CD8-positive, alpha-beta memory T cell (primary cell): ENCODE measurements at regions not wholly inside any gene's neighbourhood (a gene's known extent, or its start where the extent isn't known, plus 50 kb on each side); places are given as distances from the start of the nearest gene placed in this dataset.
A peak's percentile ranks its signal among the peaks of the same experiment; 100 is the strongest.

Experiments used
- CTCF ChIA-PET: fragments of 350-600 bp; sonication (Branson Sonifier 250); formaldehyde crosslinking; loops from one replicate; lab custom pipeline; 2021; ENCODE audit warnings: antibody characterized with exemption; lab: Charles Lee
- POLR2A ChIA-PET: fragments of 350-600 bp; sonication (Branson Sonifier 250); formaldehyde crosslinking; loops from one replicate; lab custom pipeline; 2021; ENCODE audit warnings: antibody characterized with exemption; lab: Charles Lee
- DNase-seq, 5 donors: peaks; one replicate each; pipeline versions ENCODE4 v3.0.0 to v3.0.0-alpha.2; 2020 to 2022; ENCODE audit warnings: mixed read lengths in 1 of 5
- H3K27ac ChIP-seq: one replicate; pipeline ENCODE4 v1.7.0; 2013; ENCODE audit warnings: low read depth, mild to moderate bottlenecking, low read length, moderate library complexity
- H3K27me3 ChIP-seq: 2 replicates; pipeline ENCODE4 v1.7.0; 2013; ENCODE audit warnings: low read length, mild to moderate bottlenecking; ENCODE audit not compliant: insufficient read depth, poor library complexity, severe bottlenecking
- H3K36me3 ChIP-seq: 2 replicates; pipeline ENCODE4 v1.7.0; 2013; ENCODE audit warnings: mild to moderate bottlenecking, low read length, moderate library complexity; ENCODE audit not compliant: insufficient read depth
- H3K4me1 ChIP-seq: 2 replicates; pipeline ENCODE4 v1.7.0; 2013; ENCODE audit warnings: mild to moderate bottlenecking, low read length, moderate library complexity; ENCODE audit not compliant: insufficient read depth
- H3K4me3 ChIP-seq: 2 replicates; pipeline ENCODE4 v1.7.0; 2013; ENCODE audit warnings: mild to moderate bottlenecking, low read length
- H3K9me3 ChIP-seq: 2 replicates; pipeline ENCODE4 v1.7.0; 2013; ENCODE audit warnings: mild to moderate bottlenecking, low read length
- H3K27ac Mint-ChIP-seq, 8 donors: one replicate each; pipeline ENCODE4 v1.8.0; 2020 to 2021; ENCODE audit warnings: mixed read lengths in 8 of 8, mild to moderate bottlenecking in 6 of 8, inconsistent platforms in 3 of 8, moderate library complexity in 3 of 8
- H3K27me3 Mint-ChIP-seq, 2 donors: one replicate each; pipeline ENCODE4 v1.8.0; 2020 to 2021; ENCODE audit warnings: mixed read lengths in 2 of 2, mild to moderate bottlenecking in 1 of 2, moderate library complexity in 1 of 2
- H3K36me3 Mint-ChIP-seq, 3 donors: one replicate each; pipeline ENCODE4 v1.8.0; 2020 to 2021; ENCODE audit warnings: mixed read lengths in 3 of 3, inconsistent platforms in 1 of 3, mild to moderate bottlenecking in 1 of 3
- H3K4me1 Mint-ChIP-seq, 3 donors: one replicate each; pipeline ENCODE4 v1.8.0; 2020 to 2021; ENCODE audit warnings: mixed read lengths in 3 of 3, inconsistent platforms in 1 of 3, mild to moderate bottlenecking in 1 of 3
- H3K4me3 Mint-ChIP-seq, 7 donors: one replicate each; pipeline ENCODE4 v1.8.0; 2020 to 2021; ENCODE audit warnings: mixed read lengths in 7 of 7, mild to moderate bottlenecking in 6 of 7, moderate library complexity in 4 of 7, inconsistent platforms in 2 of 7
- H3K9me3 Mint-ChIP-seq, 5 donors: one replicate each; pipeline ENCODE4 v1.8.0; 2020 to 2022; ENCODE audit warnings: mixed read lengths in 5 of 5, mild to moderate bottlenecking in 3 of 5, moderate library complexity in 2 of 5, inconsistent platforms in 1 of 5

DNA sequence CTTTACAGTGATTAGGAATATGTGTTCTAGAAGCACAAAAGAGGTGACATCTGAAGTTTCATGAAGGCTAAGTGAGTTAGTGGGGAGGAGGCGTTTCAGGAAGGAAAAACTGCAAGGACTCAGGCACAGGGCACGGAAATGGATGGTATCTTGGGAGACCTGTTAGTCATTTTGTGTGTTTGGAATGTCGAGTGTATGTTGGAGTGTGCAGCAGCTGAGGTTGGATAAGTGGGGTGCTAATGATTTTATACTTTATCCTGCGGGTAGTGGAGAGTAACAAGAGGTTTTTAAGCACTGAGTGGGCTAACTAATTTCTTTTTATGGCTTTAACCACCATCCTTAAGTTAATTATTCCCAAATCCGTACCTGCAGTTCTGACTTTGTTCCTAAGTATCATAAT is 571.5 kb upstream of the FBXO33 start:
- ChIA-PET CTCF (no interaction called here), POLR2A (no interaction called here)
- DNase-seq: no peak
- Histone ChIP-seq H3K27me3 (no peaks in the 10 kb centered on the region), H3K36me3 (no peaks in the 10 kb centered on the region), H3K9me3 (no peaks in the 10 kb centered on the region), H3K4me3 (no peak overlapping the region), H3K4me1 (no peaks in the 10 kb centered on the region), H3K27ac (no peak overlapping the region)
- H3K4me3 Mint-ChIP-seq: no peak overlapping the region
- H3K9me3 Mint-ChIP-seq: peaks cover 0 to 4% (median 0%) of the 10 kb centered on the region in 5 donors
- no peaks in the 10 kb centered on the region for H3K4me1 Mint-ChIP-seq
- H3K27ac Mint-ChIP-seq: no peak overlapping the region
- no peaks in the 10 kb centered on the region for H3K36me3 Mint-ChIP-seq
- no peaks in the 10 kb centered on the region for H3K27me3 Mint-ChIP-seq

DNA sequence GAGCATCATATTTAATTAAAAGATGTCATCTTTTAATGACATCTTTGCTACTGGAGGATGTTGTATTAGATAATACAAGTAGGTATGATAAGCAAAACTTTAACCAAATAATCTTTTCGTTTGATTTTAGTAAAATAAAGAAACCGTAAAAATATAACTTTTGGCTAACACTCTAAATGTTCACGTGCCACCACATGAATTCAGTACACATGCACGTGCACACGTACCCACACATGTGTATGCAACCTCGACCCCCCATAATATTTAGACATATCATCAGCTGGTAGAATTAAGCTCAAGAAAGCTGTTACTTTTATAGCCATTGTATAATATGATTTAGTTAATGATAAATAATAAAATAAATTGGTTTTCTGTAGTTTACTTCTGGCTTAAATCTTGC is 566.6 kb upstream of the FBXO33 start:
- Histone ChIP-seq H3K27me3 (no peaks in the 10 kb centered on the region), H3K4me1 (no peaks in the 10 kb centered on the region), H3K36me3 (no peaks in the 10 kb centered on the region), H3K9me3 (no peaks in the 10 kb centered on the region), H3K4me3 (no peak overlapping the region), H3K27ac (no peak overlapping the region)
- CTCF ChIA-PET: no interaction called here
- DNase-seq: no peak
- Mint-ChIP-seq H3K4me3 (no peak overlapping the region), H3K9me3 (peaks cover 0 to 6% (median 0%) of the 10 kb centered on the region in 5 donors), H3K27me3 (no peaks in the 10 kb centered on the region), H3K4me1 (no peaks in the 10 kb centered on the region), H3K36me3 (no peaks in the 10 kb centered on the region), H3K27ac (no peak overlapping the region)
- POLR2A ChIA-PET: no interaction called here

DNA sequence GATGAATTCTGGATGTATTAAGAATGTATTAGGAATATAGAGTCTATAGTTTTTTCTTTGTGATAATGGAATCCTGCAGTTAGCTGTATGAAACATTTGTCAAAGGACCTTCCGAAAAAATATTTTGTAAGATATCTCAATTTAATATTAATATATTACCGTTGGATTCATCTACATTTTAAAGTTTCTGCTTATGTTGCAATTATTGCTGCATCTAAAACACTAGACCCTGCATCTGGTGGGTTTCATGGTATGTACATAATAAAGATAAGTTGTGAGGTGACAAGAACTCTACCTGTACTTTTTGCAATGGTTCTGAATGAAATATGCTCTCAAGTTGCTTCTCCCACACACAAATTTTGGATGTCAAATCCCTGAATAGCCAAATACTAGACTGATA is 565.9 kb upstream of the FBXO33 start:
- Mint-ChIP-seq H3K4me1 (no peaks in the 10 kb centered on the region), H3K9me3 (peaks cover 0 to 6% (median 0%) of the 10 kb centered on the region in 5 donors), H3K36me3 (no peaks in the 10 kb centered on the region), H3K27me3 (no peaks in the 10 kb centered on the region), H3K27ac (no peak overlapping the region), H3K4me3 (no peak overlapping the region)
- DNase-seq: no peak
- ChIA-PET POLR2A (no interaction called here), CTCF (no interaction called here)
- Histone ChIP-seq H3K4me1 (no peaks in the 10 kb centered on the region), H3K9me3 (no peaks in the 10 kb centered on the region), H3K4me3 (no peak overlapping the region), H3K27ac (no peak overlapping the region), H3K27me3 (no peaks in the 10 kb centered on the region), H3K36me3 (no peaks in the 10 kb centered on the region)

DNA sequence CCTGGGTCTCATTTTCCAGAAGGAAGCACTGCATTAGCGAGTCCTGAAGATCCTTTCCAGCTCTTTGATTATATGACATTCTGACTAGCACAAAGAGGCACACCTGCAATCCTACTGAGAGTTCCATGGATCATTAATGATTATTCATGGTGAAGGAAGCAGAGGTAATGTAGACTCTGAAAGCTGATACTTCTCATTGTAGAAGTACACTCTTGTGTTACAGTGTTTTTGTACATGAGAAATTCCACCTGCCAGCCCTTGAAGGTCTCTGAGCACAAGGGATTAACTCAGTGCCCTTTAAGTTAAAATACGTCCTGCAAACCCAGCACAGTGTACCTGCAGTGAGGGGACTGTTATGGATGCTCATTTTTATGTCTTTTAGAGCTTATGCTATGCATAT is 558.8 kb upstream of the FBXO33 start:
- Mint-ChIP-seq H3K9me3 (peaks cover 0 to 3% (median 0%) of the 10 kb centered on the region in 5 donors), H3K4me1 (no peaks in the 10 kb centered on the region), H3K27ac (no peak overlapping the region), H3K27me3 (no peaks in the 10 kb centered on the region), H3K36me3 (no peaks in the 10 kb centered on the region), H3K4me3 (no peak overlapping the region)
- Histone ChIP-seq H3K27me3 (no peaks in the 10 kb centered on the region), H3K4me3 (no peak overlapping the region), H3K36me3 (no peaks in the 10 kb centered on the region), H3K27ac (no peak overlapping the region), H3K9me3 (no peaks in the 10 kb centered on the region), H3K4me1 (no peaks in the 10 kb centered on the region)
- DNase-seq: no peak
- POLR2A ChIA-PET: no interaction called here
- CTCF ChIA-PET: no interaction called here

DNA sequence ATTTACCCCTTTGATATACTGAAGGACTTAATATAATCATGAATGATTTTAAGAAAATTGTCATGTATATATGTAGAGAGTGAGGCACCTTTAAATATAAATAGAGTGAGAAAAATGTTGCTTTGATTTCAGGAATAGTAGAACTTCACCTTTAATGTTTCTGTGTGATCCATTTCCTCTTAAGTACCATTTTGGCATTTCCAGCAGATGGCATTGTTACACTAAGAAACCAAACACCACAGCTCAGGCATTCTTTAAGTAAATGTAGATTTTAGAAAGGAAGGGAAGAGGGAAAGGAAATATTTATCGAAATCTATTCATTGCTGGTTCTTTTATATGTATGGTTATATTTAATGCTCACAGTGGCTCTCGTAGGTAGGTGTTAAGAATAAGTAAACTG is 556.7 kb upstream of the FBXO33 start:
- Mint-ChIP-seq H3K4me3 (no peak overlapping the region), H3K9me3 (no peaks in the 10 kb centered on the region), H3K36me3 (no peaks in the 10 kb centered on the region), H3K4me1 (no peaks in the 10 kb centered on the region), H3K27ac (no peak overlapping the region), H3K27me3 (no peaks in the 10 kb centered on the region)
- H3K27me3 ChIP-seq: no peaks in the 10 kb centered on the region
- POLR2A ChIA-PET: no interaction called here
- H3K4me1 ChIP-seq: no peaks in the 10 kb centered on the region
- peak in 1 of 5 donors; percentile 1 for DNase-seq
- no peak overlapping the region for H3K4me3 ChIP-seq
- CTCF ChIA-PET: no interaction called here
- H3K9me3 ChIP-seq: no peaks in the 10 kb centered on the region
- no peaks in the 10 kb centered on the region for H3K36me3 ChIP-seq
- no peak overlapping the region for H3K27ac ChIP-seq

DNA sequence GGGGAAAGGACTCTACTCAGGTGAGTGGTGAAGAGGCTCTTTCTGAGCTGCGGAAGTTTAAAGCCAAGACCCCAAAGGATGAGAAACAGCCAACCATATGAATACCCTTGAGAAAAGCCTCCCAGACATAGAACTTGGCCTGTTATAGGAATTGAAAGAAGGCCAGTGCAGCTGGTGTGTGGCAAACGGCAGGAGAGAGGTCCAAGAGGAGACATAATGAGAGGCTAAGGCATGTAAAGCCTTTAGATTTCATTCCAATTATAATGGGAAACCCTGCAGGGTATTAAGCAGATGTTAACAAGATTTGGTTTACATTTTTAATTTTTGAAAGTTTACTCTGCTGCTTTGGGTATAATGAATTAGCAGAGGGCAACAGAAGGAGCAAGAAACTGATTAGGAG is 552.1 kb upstream of the FBXO33 start:
- H3K4me3 ChIP-seq: no peak overlapping the region
- CTCF ChIA-PET: no interaction called here
- no peaks in the 10 kb centered on the region for H3K4me1 ChIP-seq
- Mint-ChIP-seq H3K27ac (no peak overlapping the region), H3K4me3 (no peak overlapping the region), H3K9me3 (no peaks in the 10 kb centered on the region), H3K36me3 (no peaks in the 10 kb centered on the region), H3K4me1 (no peaks in the 10 kb centered on the region), H3K27me3 (no peaks in the 10 kb centered on the region)
- no peaks in the 10 kb centered on the region for H3K36me3 ChIP-seq
- no peak overlapping the region for H3K27ac ChIP-seq
- POLR2A ChIA-PET: no interaction called here
- DNase-seq: no peak
- H3K9me3 ChIP-seq: no peaks in the 10 kb centered on the region
- no peaks in the 10 kb centered on the region for H3K27me3 ChIP-seq

DNA sequence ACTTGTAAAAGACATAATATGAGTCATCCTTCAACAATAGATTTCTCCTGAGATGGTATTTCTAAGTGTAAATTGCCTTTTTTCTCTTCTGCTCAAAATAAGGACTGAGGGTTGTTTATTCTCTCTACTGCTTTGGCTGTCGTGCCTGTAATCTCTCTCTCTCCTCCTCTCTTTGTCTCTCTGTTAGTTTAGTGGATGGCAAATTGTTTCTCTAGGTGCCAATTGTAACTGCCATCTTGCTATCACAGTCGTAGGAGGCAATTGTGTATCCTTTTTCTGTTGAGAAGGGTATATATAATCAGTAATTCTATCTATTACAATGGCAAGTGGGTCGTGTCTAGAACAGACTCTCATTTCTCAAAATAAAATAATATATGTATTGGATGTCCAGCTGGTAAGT is 545.0 kb upstream of the FBXO33 start:
- Histone ChIP-seq H3K27me3 (no peaks in the 10 kb centered on the region), H3K4me3 (no peak overlapping the region), H3K4me1 (no peaks in the 10 kb centered on the region), H3K36me3 (no peaks in the 10 kb centered on the region), H3K27ac (no peak overlapping the region), H3K9me3 (no peaks in the 10 kb centered on the region)
- no peak for DNase-seq
- H3K4me3 Mint-ChIP-seq: no peak overlapping the region
- H3K4me1 Mint-ChIP-seq: no peaks in the 10 kb centered on the region
- no peaks in the 10 kb centered on the region for H3K36me3 Mint-ChIP-seq
- H3K27me3 Mint-ChIP-seq: no peaks in the 10 kb centered on the region
- ChIA-PET CTCF (no interaction called here), POLR2A (no interaction called here)
- peaks cover 0 to 3% (median 0%) of the 10 kb centered on the region in 5 donors for H3K9me3 Mint-ChIP-seq
- H3K27ac Mint-ChIP-seq: no peak overlapping the region

DNA sequence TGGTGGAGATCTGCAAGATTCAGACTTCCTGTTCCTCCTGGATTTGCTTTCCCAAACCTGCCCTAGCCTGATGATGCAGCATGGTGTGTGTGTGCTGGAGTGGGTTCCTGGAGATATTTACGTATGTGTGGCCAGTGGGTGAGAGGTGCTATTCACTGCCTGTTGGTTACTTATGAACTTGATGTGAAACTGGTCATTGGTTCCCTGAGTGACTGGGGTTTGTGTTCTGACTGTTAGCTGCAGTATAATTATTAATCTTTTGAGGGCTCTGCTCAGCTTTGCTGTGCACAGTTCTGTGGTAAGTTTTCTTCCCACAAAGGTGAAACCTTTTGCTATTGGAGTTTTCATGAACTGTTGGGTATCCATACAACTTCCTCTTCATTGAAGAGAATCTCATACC is 541.8 kb upstream of the FBXO33 start:
- Histone ChIP-seq H3K4me3 (no peak overlapping the region), H3K27me3 (no peaks in the 10 kb centered on the region), H3K27ac (no peak overlapping the region), H3K9me3 (no peaks in the 10 kb centered on the region), H3K36me3 (no peaks in the 10 kb centered on the region), H3K4me1 (no peaks in the 10 kb centered on the region)
- ChIA-PET POLR2A (no interaction called here), CTCF (no interaction called here)
- no peaks in the 10 kb centered on the region for H3K27me3 Mint-ChIP-seq
- H3K9me3 Mint-ChIP-seq: peaks cover 0 to 3% (median 0%) of the 10 kb centered on the region in 5 donors
- H3K36me3 Mint-ChIP-seq: no peaks in the 10 kb centered on the region
- H3K4me1 Mint-ChIP-seq: no peaks in the 10 kb centered on the region
- no peak for DNase-seq
- no peak overlapping the region for H3K27ac Mint-ChIP-seq
- H3K4me3 Mint-ChIP-seq: no peak overlapping the region

DNA sequence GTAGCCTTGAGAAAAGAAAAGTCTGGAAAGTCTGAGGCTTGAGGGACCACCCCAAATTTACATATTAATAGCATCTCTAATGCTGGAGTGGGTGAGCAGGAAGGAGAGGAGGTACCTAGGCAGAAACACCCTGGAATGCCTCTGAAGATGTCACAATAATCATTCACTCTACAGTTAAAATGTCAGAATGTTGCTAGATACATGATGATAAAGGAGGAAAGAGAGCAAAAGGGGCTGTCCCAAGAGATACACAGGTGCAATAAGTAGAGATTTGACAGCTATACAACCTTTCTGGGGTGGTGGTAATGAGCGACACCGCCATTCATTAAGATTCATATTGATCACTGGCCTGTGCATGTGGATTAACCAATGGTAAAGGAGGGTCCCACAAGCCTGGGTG is 540.5 kb upstream of the FBXO33 start:
- DNase-seq: no peak
- Mint-ChIP-seq H3K4me1 (no peaks in the 10 kb centered on the region), H3K27me3 (no peaks in the 10 kb centered on the region), H3K4me3 (no peak overlapping the region), H3K9me3 (peaks cover 0 to 8% (median 0%) of the 10 kb centered on the region in 5 donors), H3K36me3 (no peaks in the 10 kb centered on the region), H3K27ac (no peak overlapping the region)
- Histone ChIP-seq H3K4me1 (no peaks in the 10 kb centered on the region), H3K27me3 (no peaks in the 10 kb centered on the region), H3K9me3 (no peaks in the 10 kb centered on the region), H3K4me3 (no peak overlapping the region), H3K36me3 (no peaks in the 10 kb centered on the region), H3K27ac (no peak overlapping the region)
- POLR2A ChIA-PET: no interaction called here
- CTCF ChIA-PET: no interaction called here
